ENCODE measurements at regions not wholly inside any gene's neighbourhood (a gene's known extent, or its start where the extent isn't known, plus 50 kb on each side); places are given as distances from the start of the nearest gene placed in this dataset.

DNA sequence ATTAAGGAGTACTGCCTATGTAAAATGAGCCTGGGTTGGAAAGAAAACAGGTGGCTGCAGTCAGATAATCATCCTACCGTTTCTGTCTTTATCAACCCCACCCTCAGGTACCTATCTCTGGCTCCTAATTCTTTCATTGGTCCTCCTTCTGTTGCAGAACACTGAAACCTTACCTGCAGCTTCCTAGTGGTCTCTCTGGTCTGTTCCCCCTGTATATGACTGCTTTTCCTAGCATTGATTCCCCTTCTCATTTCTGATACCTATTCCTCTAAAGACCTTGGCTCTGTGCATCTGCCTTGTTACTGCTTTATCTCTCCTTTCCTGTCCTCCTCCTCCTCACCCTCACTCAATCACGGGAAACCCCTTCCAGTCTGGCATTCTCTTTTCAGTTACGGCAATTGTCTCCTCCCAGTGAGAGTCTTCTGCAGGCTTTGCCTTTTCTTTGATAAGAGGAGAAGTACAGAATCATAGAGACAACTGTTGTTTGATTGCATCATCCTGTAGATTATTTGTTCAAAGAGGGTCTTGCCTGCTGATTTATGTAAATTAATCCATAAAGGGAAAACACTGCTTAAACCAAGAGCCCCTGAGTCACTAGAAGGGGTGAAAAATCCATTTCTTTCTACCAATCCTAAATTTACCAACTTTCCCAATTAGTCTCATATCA is 301.2 kb downstream of the AASDHPPT start:
- H3K4me3 ChIP-seq (ENCODE audit: low read depth, low read length): no peak overlapping the region
- TF ChIP-seq, protein P1, sequence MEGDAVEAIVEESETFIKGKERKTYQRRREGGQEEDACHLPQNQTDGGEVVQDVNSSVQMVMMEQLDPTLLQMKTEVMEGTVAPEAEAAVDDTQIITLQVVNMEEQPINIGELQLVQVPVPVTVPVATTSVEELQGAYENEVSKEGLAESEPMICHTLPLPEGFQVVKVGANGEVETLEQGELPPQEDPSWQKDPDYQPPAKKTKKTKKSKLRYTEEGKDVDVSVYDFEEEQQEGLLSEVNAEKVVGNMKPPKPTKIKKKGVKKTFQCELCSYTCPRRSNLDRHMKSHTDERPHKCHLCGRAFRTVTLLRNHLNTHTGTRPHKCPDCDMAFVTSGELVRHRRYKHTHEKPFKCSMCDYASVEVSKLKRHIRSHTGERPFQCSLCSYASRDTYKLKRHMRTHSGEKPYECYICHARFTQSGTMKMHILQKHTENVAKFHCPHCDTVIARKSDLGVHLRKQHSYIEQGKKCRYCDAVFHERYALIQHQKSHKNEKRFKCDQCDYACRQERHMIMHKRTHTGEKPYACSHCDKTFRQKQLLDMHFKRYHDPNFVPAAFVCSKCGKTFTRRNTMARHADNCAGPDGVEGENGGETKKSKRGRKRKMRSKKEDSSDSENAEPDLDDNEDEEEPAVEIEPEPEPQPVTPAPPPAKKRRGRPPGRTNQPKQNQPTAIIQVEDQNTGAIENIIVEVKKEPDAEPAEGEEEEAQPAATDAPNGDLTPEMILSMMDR (IDR thresholded peaks at IDR 0.05; ENCODE audit: insufficient read depth, low read length): no peak
- no peak for DNase-seq (ENCODE audit: low read depth)

DNA sequence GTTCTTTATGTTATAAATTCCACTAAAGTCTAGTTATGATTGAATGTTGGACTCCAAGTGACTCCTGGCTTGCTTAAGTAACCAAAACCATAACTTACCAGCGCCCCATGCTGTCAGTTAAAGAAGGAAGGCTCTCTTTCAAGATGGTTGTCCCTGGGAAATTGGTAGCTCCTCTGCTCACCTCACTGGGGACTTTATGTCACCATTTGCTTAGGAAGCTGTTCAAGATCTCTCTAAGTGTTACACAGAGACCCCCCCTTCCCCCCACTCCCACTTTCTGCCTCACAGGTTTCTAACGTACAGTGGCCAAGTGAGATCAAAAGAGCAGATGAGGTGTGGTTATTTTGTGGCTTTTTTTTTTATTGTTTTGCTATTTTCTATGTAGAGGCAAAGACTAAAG is 301.8 kb downstream of the AASDHPPT start:
- DNase-seq (ENCODE audit: low read depth): no peak
- no peak overlapping the region for H3K4me3 ChIP-seq (ENCODE audit: low read depth, low read length)
- TF ChIP-seq, protein P1 (IDR thresholded peaks at IDR 0.05; ENCODE audit: insufficient read depth, low read length): no peak

DNA sequence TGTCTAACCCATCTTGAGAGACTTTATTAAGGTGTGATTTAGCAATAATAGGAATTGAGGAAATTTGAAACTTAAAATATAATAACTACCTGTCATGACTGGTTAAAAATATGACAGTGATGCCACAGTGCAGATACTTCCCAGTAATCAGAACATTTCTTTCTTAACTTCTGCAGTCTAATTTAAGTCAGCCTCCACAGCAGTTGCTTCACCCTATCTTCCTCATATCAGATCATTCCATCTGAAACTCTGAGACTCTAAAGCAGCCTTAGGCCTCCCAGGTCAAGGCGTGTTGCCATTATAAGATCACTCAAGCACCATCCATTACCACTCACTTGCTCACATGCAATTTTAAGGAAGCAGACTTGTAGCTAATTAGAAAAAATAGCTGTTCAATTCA is 302.2 kb downstream of the AASDHPPT start:
- TF ChIP-seq, protein P1 (IDR thresholded peaks at IDR 0.05; ENCODE audit: insufficient read depth, low read length): no peak
- no peak for DNase-seq (ENCODE audit: low read depth)
- H3K4me3 ChIP-seq (ENCODE audit: low read depth, low read length): no peak overlapping the region

GRCh38 chr11:106381895-106382294 is 304.4 kb downstream of the AASDHPPT start:
- no peak overlapping the region for H3K4me3 ChIP-seq (ENCODE audit: low read depth, low read length)
- TF ChIP-seq, protein P1 (IDR thresholded peaks at IDR 0.05; ENCODE audit: insufficient read depth, low read length): no peak
- no peak for DNase-seq (ENCODE audit: low read depth)

- TF ChIP-seq, protein P1 (IDR thresholded peaks at IDR 0.05; ENCODE audit: insufficient read depth, low read length): no peak
- H3K4me3 ChIP-seq (ENCODE audit: low read depth, low read length): no peak overlapping the region
- no peak for DNase-seq (ENCODE audit: low read depth)
Observed at GRCh38 chr11:106384429-106384828, 307.0 kb downstream of the AASDHPPT start.

DNA sequence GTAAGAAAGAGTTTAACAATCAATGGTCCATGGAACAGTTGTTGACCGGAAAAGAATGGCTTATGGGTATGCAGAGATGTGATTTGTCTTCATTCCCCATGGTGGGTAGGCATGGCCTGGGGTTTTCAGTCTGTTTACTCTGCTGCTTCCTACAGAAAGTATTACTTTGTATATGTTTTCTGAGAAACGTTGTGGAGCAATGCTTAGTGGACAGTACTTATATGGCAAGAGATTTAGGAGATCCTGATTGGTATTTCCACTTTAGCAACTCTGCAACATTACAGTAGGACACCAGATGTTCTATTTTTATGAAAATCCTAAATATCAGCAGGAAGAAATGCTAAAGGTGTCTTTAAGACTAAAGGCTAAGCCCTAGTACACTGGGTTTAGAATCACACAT is 309.1 kb downstream of the AASDHPPT start:
- no peak for DNase-seq (ENCODE audit: low read depth)
- TF ChIP-seq, protein P1 (IDR thresholded peaks at IDR 0.05; ENCODE audit: insufficient read depth, low read length): no peak
- no peak overlapping the region for H3K4me3 ChIP-seq (ENCODE audit: low read depth, low read length)

- DNase-seq (ENCODE audit: low read depth): peak; percentile 75
- H3K4me3 ChIP-seq (ENCODE audit: low read depth, low read length): no peak overlapping the region
- TF ChIP-seq, protein P1 (IDR thresholded peaks at IDR 0.05; ENCODE audit: insufficient read depth, low read length): no peak
Observed at GRCh38 chr11:106389101-106389500, 311.6 kb downstream of the AASDHPPT start.
